ENCODE measurements at regions not wholly inside any gene's neighbourhood (a gene's known extent, or its start where the extent isn't known, plus 50 kb on each side); places are given as distances from the start of the nearest gene placed in this dataset.

DNA sequence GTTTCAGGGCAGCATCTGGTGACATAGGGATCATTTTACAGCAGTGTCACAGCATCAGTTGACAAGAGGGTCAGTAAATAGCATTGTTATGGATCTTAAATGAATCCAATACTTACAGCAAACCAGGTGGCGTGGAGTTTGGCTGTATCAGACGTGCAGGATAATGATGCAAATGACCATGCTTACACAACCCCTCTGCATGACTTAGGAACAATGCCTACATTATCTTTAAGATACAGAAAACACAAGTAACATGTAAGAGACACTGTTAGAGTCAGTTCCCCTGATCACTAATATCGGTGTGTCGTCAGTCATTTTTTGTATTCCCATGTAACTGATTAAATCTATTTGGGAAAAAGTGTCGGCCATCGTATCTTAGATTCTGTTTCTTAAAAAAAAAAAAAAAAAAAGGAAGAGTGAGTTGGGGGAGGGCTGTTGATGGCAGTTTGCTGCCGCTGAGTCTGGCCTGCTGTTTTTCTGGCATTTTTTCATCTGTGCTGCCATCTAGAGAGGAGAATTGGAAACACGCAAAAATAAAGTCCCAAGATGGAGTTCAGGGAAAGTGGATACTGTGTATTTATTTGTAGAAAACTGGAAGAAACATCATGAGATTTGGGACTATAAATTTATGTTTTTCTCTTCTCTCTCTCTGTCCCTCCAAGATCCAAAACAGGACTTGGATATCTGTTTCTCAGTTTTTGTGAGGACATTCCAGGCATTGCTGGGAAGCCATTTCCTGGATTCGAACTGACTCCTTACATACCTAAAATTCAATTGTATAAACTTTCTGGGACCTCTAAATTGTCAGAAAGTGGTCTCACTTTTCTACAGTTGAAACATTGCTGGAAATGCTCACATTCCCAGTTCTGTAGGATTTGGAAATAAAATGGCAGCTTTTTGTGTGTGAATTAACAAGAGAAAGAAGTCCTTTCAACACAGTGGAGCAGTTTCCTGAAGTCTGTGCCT is 60.3 kb upstream of the AGPS start:
- Histone ChIP-seq H3K4me1 (ENCODE audit: insufficient read depth, low read length) (peaks cover 3% of the 10 kb centered on the region), H3K9me3 (ENCODE audit: low read depth, low read length) (no peaks in the 10 kb centered on the region), H3K27ac (ENCODE audit: low read depth, low read length) (peak overlapping the region; percentile 34), H3K4me3 (ENCODE audit: insufficient read depth, low read length) (no peak overlapping the region), H3K4me2 (ENCODE audit: insufficient read depth, low read length) (peak overlapping the region; percentile 38), H4K20me1 (ENCODE audit: insufficient read depth, low read length) (no peaks in the 10 kb centered on the region), H3K79me2 (ENCODE audit: insufficient read depth, low read length) (no peaks in the 10 kb centered on the region), H2AFZ (ENCODE audit: low read length) (peak overlapping the region; percentile 64), H3K36me3 (ENCODE audit: insufficient read depth, low read length) (no peaks in the 10 kb centered on the region), H3K27me3 (ENCODE audit: insufficient read depth, low read length) (no peaks in the 10 kb centered on the region)
- peak; percentile 23 for DNase-seq (ENCODE audit: insufficient read length, low spot score, missing footprints)
- peak; percentile 73 for TF ChIP-seq CTCF (IDR thresholded peaks at IDR 0.05; ENCODE audit: extremely low read depth, low read depth, low read length)

DNA sequence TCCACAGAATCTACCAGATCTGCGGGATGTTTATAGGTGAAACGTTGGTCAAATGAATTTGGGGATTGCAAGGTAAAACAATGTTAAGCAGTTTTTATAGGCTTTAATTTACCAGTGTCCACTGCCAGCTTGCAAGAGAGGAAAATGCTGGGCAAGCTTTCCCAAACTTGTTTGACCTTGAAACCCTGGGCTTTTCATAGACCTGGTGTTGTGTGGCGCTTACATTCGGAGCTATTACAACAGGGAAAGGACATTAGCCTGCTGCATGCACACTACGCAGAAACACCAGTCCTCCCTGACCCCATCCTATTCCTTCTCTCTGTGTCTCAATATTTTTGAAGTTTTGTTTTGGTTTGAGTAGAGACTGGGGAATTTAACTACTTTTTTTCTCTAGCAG is 59.6 kb upstream of the AGPS start:
- Histone ChIP-seq H2AFZ (ENCODE audit: low read length) (peak overlapping the region; percentile 53), H3K4me2 (ENCODE audit: insufficient read depth, low read length) (no peak overlapping the region)

GRCh38 chr2:177334940-177335543 is 57.5 kb upstream of the AGPS start:
- H3K27ac ChIP-seq (ENCODE audit: low read depth, low read length), result no peak overlapping the region
- no peak overlapping the region for H2AFZ ChIP-seq (ENCODE audit: low read length)
- no peak overlapping the region for H3K4me2 ChIP-seq (ENCODE audit: insufficient read depth, low read length)
- H3K36me3 ChIP-seq (ENCODE audit: insufficient read depth, low read length), result no peaks in the 10 kb centered on the region
- TF ChIP-seq CTCF (IDR thresholded peaks at IDR 0.05; ENCODE audit: extremely low read depth, low read depth, low read length), result peak; percentile 95
- H3K4me1 ChIP-seq (ENCODE audit: insufficient read depth, low read length), result peaks cover 12% of the 10 kb centered on the region
- H4K20me1 ChIP-seq (ENCODE audit: insufficient read depth, low read length), result no peaks in the 10 kb centered on the region
- no peak overlapping the region for H3K4me3 ChIP-seq (ENCODE audit: insufficient read depth, low read length)
- H3K79me2 ChIP-seq (ENCODE audit: insufficient read depth, low read length), result no peaks in the 10 kb centered on the region
- H3K9me3 ChIP-seq (ENCODE audit: low read depth, low read length), result no peaks in the 10 kb centered on the region
- no peak for DNase-seq (ENCODE audit: insufficient read length, low spot score, missing footprints)
- no peaks in the 10 kb centered on the region for H3K27me3 ChIP-seq (ENCODE audit: insufficient read depth, low read length)

More for the DNA sequence above, 59.6 kb upstream of the AGPS start:
- H3K36me3 ChIP-seq (ENCODE audit: insufficient read depth, low read length), result no peaks in the 10 kb centered on the region
- H3K79me2 ChIP-seq (ENCODE audit: insufficient read depth, low read length), result no peaks in the 10 kb centered on the region
- DNase-seq (ENCODE audit: insufficient read length, low spot score, missing footprints), result no peak
- H3K4me1 ChIP-seq (ENCODE audit: insufficient read depth, low read length), result peaks cover 7% of the 10 kb centered on the region
- peak overlapping the region; percentile 34 for H3K27ac ChIP-seq (ENCODE audit: low read depth, low read length)
- H3K9me3 ChIP-seq (ENCODE audit: low read depth, low read length), result no peaks in the 10 kb centered on the region
- no peaks in the 10 kb centered on the region for H3K27me3 ChIP-seq (ENCODE audit: insufficient read depth, low read length)
- TF ChIP-seq CTCF (IDR thresholded peaks at IDR 0.05; ENCODE audit: extremely low read depth, low read depth, low read length), result no peak
- H4K20me1 ChIP-seq (ENCODE audit: insufficient read depth, low read length), result no peaks in the 10 kb centered on the region
- H3K4me3 ChIP-seq (ENCODE audit: insufficient read depth, low read length), result no peak overlapping the region

GRCh38 chr2:177335917-177336450 is 56.6 kb upstream of the AGPS start:
- no peak for TF ChIP-seq CTCF (IDR thresholded peaks at IDR 0.05; ENCODE audit: extremely low read depth, low read depth, low read length)
- H3K36me3 ChIP-seq (ENCODE audit: insufficient read depth, low read length), result no peaks in the 10 kb centered on the region
- no peak overlapping the region for H3K4me3 ChIP-seq (ENCODE audit: insufficient read depth, low read length)
- H2AFZ ChIP-seq (ENCODE audit: low read length), result no peak overlapping the region
- peak; percentile 3 for DNase-seq (ENCODE audit: insufficient read length, low spot score, missing footprints)
- H4K20me1 ChIP-seq (ENCODE audit: insufficient read depth, low read length), result no peaks in the 10 kb centered on the region
- H3K4me2 ChIP-seq (ENCODE audit: insufficient read depth, low read length), result no peak overlapping the region
- H3K4me1 ChIP-seq (ENCODE audit: insufficient read depth, low read length), result peaks cover 12% of the 10 kb centered on the region
- H3K9me3 ChIP-seq (ENCODE audit: low read depth, low read length), result no peaks in the 10 kb centered on the region
- H3K27ac ChIP-seq (ENCODE audit: low read depth, low read length), result no peak overlapping the region
- no peaks in the 10 kb centered on the region for H3K79me2 ChIP-seq (ENCODE audit: insufficient read depth, low read length)
- no peaks in the 10 kb centered on the region for H3K27me3 ChIP-seq (ENCODE audit: insufficient read depth, low read length)
